ENCODE measurements at regions not wholly inside any gene's neighbourhood (a gene's known extent, or its start where the extent isn't known, plus 50 kb on each side); places are given as distances from the start of the nearest gene placed in this dataset.
"Not testable (repeated sequence)": the region's sequence is repeated elsewhere in the genome, so short reads cannot be mapped to it uniquely, and the experiment has no call there.

DNA sequence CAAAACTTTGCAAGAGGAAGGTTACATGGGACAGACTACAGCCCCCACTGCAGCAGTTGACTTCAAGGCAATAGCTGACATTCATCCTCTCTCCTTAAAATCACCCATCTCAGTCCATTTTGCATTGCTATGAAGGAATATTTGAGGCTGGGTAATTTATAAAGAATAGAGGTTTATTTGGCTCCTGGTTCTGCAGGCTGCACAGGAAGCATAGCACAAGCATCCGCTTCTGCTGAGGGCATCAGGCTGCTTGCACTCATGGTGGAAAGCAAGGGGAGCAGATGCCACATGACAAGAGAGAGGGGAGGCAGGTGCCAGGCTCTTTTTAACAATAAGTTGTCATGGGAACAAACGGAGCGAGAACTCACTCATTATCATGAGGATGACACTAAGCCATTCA is 646.0 kb downstream of the ZEB2 start:
- no peak for DNase-seq (ENCODE audit: low read depth in 2 of 2)

DNA sequence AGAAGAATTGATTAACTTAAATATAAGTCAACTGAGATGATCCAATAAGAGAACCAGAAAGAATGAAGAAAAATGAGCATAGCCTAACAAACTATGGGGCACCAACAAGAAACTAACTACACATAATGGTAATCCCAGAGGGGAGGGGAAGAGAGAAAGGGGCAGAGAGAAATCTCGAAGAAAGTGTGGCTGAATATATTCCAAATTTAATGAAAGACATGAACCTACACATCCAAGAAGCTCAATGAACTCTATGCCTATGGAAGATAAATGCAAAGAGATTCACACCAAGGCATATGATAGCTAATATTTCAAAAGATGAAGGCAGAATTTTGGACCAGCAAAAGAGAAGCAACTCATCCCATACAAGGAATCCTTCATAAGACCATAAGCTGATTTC is 649.2 kb downstream of the ZEB2 start:
- no peak for DNase-seq (ENCODE audit: low read depth in 2 of 2)

DNA sequence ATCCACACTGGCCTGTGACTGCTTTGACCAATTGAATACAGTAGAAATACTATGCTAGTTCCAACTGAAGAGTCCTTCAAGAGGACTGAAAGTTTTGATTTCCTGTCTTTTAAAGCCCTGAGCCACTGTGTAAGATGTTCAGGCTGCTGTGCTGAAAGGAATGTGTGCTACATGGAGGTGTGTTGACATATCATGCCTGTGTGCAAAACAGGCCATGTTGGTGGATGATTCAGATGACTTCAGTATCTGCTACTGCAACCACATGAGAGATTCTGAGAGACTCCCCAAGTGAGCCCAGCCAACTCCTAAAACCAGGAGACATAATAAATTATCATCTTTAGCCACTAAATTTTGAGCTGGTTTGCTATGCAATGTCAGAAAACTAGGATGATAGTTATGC is 662.9 kb downstream of the ZEB2 start:
- no peak for DNase-seq (ENCODE audit: low read depth in 2 of 2)

DNA sequence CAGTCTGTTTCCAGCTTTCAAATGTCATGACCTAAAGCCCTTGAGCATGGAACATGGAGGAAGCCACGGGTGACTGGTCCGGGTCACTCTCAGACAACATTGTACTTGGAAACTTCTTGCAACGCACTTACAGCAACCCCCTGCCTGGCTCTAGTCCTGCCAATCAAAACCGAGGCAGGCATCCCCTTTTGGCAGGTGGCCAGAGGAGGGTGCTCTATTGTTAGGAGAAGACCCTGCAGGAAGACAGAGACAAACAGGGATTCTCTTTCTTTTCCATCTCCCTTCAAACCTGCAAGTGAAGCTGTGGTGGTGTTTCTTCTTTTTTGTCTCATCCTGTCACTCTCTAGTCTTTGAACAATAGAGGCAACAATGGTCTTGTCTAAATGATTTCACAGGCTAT is 667.2 kb downstream of the ZEB2 start:
- no peak for DNase-seq (ENCODE audit: low read depth in 2 of 2)

DNA sequence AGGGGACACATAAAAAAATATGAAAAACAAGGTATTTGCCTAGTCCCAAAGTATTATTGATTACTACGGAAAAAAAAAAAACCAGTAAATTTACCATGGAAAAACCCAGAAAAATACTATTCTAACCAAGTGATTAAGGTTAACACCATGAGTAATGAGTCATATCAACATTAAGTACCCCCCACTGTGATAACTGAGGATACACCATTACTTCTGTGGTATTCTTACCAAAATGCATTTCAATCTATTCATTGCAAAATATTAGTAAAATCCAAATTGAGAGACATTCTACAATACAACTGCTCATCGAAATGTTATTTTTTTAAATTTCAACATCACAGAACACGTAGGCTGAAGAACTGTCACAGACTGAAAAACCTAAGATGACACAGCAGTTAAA is 669.8 kb downstream of the ZEB2 start:
- DNase-seq (ENCODE audit: low read depth in 2 of 2) = no peak

DNA sequence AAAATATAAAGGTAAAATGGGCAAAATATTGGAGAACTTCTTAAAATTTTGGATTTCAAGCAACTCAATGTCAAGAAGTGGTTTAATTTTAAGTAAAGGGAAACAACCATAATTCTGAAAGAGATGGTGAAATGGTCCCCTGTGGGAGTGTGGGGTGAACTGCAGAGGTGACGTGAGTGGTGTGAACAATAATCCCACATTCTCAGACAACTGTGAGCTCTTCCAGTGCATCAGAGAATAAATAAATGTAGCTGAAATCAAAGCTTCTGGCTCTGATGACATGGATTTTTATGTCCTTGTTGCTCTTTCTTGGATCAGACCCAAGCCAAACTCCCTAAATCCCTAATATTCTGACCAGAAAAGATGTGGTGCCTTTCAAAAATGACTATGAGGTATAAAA is 672.7 kb downstream of the ZEB2 start:
- DNase-seq (ENCODE audit: low read depth in 2 of 2) = no peak

DNA sequence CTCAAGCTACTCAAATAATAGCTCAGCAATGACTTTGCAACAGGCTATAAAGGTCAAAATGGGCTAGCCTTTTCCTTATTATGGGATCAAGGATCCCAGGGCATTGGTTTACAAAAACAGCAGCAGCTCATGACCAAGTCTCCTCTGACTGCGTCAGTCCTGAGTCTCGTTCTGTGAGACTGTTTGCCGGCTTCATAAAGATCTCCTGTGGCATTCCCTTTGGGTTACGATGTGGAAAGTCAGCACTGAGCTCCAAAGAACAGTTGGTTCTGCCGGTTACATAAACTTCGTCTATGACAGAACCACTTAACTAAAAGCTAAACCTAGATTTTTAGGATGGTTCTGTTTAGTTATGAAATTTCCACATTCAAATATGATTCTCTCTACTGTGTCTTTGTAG is 674.9 kb downstream of the ZEB2 start:
- no peak for DNase-seq (ENCODE audit: low read depth in 2 of 2)

DNA sequence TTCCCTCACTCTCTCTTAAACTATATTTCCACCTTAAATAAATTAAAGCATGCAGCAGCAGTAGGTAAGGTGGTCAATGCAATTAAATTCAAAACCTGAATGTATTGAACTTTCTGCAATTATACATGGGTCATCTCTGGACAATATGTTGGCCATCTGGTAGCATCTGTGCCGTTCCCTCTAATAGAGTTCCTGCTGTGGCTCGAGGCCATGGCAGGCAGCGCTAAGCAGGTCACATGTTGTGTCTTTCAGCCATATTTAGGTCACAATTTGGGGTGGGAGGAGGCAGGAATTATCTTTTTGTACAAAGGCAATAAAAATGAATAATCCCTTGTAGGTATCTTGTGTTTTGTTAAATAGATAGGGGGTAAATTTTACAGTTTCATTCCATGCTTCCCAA is 676.2 kb downstream of the ZEB2 start:
- no peak for DNase-seq (ENCODE audit: low read depth in 2 of 2)

DNA sequence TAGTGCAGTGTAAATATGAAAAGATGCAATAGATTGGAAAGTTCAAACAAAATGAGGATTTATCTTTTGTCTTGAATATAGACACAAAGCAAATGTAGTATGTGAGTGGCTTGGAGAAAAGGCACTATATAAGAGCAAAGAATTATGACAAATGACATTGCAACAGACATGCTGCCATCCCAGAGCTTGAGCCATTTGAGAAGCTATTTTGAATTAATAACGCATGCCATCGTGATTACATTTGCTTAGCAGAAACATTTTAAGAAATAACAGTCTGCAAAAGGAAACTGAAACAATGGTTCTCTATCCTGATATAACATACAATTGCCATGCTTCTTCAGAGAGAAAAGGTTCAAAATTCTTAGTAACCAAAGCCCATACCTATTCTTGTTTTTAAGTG is 677.1 kb downstream of the ZEB2 start:
- no peak for DNase-seq (ENCODE audit: low read depth in 2 of 2)

DNA sequence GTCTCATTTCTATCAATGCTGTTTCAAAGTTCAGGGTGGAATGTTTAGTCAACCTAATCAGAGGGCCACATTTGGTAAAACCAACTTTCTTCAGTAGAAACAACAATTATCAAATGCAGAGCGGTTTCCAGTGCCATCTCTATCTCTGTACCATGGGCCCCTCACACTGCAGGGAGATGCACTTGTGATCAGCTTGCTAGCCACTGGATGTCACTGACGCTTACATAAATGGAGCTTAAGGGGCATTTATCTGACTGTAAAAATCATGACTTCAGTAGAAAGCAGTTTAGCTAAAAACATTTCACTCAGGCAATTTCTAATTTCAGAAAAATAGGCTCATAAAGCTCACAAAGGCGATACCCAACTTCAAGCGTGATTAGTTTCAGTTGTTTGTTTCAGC is 678.0 kb downstream of the ZEB2 start:
- no peak for DNase-seq (ENCODE audit: low read depth in 2 of 2)

DNA sequence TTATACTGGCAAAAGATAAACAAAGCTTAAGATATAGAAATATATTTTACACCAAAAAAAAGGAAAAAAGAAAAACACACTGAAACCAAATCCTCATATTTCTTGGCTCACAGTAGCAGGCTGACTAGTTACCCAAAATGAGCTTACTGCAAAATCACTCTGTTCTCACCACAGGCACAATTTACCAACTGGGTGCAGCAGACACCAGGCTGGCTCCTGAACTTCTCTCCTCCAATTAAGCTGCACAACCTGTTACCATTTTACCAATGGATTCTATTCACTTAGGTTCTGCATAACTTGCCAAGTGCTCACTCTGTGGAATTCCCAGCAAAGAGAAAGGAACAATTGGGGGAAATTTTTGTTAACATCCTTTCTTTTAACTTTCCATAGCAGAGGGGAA is 679.3 kb downstream of the ZEB2 start:
- no peak for DNase-seq (ENCODE audit: low read depth in 2 of 2)

DNA sequence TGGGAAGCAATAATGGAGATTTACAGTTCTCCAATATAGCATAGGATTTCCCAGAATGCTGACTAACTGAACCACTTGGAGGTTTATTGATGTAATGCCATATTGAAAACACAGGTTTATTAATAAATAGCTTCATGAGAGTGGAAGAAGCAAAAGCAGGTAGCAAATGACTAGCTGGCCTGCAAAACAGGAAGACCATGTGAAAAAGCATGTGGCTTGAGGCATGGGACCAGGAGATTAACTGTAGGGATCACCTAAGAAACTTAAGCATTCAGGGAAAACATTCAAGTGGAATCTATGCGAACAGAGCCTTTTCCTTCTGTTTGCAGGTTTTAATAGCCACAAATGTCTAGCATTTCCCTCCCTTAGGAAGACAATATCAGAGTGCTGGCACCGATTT is 679.7 kb downstream of the ZEB2 start:
- no peak for DNase-seq (ENCODE audit: low read depth in 2 of 2)

DNA sequence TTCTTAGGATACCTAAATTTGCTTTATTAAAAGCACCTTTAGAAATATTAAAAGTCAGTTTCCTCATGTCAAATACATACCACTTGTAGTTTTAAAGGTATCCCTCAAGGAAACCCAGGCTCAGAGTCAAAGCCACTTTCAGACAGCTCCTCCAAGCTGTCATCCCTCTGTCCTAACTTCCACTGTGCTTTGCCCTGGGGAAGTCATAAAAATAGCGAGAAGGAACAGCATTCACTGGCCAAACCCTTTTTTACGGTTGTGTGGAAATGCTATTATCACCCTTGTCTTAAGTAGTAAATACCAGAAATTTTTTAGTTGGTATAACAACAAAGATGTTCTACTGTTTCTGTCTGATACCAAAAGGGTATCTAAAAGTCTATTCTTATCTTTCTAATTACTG is 680.5 kb downstream of the ZEB2 start:
- DNase-seq (ENCODE audit: low read depth in 2 of 2) = no peak

DNA sequence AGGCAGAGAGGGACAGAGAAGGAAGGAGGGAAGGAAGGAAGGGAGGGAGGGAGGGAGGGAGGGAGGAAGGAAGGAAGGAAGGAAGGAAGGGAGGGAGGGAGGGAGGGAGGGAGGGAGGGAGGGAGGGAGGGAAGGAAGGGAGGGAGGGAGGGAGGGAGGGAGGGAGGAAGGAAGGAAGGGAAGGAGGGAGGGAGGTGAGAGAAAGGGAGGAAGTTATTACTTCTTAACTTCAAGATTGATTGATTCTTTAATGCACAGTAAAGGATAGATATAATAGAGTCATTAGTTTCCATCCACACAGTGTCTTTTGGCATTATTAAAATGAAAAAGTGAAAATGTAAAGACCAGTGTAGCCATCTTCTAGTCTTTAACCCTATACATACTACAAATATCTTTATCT is 682.9 kb downstream of the ZEB2 start:
- DNase-seq (ENCODE audit: low read depth in 2 of 2) = not testable (repeated sequence)

DNA sequence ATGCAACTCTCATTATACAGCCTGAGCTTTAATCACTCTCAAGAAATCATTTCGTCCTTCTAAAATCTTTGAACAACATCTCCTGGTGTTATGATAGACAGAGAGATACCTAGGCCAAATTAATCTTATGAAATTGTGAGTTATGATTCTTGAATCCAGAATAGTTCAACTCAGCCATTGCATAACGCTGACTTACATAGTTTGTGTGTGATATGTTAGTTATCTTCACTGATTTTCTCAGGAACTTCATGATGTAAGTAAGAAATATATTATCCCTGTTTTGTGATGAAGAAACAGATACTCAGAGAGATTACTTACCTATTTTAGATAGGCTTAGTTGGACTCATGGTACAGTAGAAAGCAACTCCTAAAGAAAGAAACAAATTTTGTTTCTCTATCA is 684.4 kb downstream of the ZEB2 start:
- DNase-seq (ENCODE audit: low read depth in 2 of 2) = no peak

DNA sequence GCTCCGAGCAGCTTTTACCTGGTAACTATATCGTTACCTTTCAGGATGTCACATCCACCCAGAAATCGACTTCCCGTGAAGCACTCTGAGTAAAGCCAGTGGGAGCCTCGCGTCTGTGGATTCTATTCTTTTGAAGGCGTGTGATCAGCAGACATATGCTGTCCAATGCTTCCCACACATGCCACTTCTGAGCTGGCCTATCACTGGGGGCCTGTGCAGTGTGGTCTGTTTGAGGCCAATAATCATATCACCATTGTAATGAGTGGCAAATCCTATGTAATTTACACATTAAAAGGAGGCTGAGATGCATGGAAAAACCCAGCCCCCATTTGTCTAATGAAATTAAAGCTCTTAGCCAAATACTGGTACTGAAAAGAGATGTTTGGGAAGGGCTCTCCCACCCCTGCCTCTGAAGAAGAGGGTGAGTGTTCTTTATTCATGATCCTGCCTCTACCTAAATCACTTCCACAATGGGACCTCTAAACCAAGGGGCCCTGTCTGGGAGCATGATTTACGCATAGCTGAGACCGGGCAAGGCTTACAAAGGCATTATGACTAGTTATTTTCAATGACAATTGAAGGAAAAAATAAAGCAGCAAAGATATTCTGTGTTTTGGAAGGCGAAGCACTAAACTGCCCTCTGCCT is 686.8 kb downstream of the ZEB2 start:
- DNase-seq (ENCODE audit: low read depth in 2 of 2) = no peak

DNA sequence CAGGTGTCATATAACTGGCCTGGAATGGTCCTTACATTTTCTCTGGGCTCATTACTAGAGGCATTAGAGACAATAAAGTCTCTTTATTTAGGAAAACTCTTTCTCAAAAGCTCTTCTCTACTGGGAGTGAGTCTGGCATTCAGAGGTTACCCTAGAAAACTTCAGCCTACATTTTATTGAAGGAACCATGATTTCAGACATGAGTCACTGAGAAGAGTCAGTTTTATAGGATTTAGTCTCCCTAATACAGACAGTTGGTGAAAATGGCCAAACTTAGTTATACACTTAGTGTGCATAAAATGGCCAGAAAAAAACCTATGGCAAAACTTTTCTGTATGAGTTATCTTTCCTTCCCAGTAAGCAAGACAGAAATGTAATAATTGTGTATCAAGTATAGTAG is 689.4 kb downstream of the ZEB2 start:
- no peak for DNase-seq (ENCODE audit: low read depth in 2 of 2)

DNA sequence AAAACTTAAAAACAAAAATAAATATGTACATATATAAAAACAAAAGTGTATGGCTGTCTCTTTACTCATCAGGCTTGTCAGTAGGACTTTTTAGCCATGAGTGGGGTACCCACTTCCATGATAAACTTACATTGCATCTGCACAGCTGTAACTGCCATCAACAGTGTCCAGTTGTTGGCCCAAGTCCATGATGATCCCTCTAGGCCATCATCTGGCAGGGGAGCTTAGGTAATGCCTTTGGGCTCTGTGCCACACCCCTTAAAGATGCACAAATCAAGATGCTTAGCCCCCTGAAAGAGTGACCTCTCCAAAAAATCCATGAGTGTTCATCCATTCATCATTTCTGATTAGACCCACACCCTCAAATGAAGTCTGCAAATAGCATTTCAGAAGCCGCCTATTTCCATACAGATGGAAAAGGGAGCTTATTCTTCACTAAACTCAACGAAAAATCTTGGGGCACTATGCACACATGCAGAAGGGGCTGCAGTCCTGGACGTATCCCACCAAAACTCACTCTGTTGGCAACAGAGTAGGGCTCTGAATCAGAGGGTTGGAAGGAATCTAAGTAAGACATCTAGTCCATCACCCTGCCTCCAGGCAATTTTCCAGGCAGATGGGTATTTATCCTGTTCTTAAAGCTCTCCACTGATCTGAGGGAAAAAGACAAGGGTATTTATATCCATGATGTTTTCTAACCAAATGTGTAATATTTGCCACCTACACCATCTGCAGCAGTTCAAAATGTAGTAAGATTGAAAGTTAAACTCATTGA is 691.0 kb downstream of the ZEB2 start:
- no peak for DNase-seq (ENCODE audit: low read depth in 2 of 2)

DNA sequence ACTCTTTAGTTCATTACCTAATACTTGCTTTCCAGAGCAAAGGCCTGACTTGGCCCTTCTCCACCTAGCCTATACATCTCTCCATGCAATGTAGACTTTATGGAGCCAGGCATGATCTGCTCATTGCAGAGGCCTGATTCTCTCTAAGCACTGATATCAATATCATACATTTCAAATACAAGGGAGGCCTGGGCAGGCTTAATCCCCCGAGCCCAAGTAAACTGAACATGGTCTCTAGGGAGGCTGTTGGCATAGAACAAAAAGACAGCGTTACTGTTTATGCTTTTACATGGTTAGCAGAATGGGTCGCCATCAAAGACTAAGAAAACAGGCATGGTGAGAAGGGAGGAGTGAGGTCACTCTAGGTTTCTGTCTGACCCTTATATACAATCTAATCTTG is 695.1 kb downstream of the ZEB2 start:
- no peak for DNase-seq (ENCODE audit: low read depth in 2 of 2)

DNA sequence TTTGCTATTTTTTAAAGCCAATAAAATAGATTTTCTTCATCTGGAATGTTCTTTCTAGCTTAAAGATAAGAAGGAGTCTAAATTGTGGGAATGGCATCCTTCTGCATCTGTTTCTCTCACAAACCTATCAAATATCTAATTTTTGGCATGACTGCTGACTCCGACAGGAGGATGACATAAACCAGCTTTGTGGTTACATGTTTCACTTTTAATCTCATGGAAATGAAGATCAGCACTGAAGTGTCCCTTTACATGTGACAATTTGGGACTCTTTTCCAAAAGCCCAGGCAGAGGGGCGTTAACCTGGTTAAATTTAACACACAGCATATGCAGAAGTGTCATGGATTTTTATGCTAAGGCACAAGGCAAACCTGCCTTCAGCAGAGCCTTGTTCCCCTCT is 694.7 kb downstream of the ARHGAP15 start:
- no peak for DNase-seq (ENCODE audit: low read depth in 2 of 2)

DNA sequence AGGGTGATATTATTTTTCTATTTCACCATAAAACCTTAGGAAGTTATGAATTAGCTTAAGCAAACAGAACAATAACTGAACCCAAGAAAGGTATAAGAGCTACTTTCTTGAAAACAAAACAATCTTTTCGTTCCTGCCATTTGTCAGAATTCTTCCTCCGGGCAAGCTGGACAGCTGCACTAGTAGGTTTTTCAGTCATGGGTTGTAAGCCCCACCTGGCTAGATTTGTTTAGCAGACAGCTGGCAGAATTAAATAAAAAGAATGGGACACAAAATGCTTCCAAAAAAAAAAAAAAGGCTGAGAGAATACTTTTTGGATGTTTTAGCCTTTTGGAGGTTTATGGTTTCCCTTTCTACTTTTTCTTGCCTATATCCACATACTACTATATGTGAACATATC is 694.1 kb downstream of the ARHGAP15 start:
- no peak for DNase-seq (ENCODE audit: low read depth in 2 of 2)

DNA sequence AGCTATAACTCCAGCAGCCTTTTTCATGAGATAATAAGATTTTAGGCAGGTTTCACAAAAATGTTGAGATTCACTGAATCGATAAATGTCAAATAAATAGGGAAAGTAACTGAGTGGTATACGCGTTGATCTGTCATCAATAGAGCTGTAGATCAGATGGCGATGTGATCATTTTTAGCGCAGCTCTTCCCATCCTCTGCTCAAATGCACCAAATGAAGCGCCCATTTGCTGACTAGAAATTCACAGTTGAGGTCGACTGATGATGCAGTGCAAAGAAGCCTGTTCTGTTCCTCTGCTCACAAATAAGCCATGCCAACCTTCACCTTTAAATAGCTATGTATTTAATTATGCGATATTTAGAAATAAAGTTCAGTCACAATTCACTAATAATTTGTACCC is 693.5 kb downstream of the ARHGAP15 start:
- no peak for DNase-seq (ENCODE audit: low read depth in 2 of 2)

DNA sequence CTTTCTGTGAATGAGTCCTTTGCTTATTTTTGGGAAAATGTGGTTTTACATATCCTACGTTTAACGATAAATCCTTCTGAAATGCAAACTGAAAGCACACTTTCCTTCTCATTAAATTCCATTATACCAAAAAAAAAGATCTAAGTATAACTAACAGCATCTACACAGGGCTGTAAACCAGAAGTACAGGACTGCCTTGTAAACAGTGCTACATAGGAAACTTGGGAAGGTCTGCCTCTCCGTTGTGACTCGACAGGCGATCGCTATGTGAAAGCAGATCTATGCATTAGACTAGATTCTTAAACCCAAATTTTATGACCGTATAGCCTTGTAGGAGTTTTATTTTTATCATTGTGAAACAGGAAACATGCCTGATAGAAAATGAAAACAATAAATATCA is 690.5 kb downstream of the ARHGAP15 start:
- DNase-seq (ENCODE audit: low read depth in 2 of 2) = no peak

DNA sequence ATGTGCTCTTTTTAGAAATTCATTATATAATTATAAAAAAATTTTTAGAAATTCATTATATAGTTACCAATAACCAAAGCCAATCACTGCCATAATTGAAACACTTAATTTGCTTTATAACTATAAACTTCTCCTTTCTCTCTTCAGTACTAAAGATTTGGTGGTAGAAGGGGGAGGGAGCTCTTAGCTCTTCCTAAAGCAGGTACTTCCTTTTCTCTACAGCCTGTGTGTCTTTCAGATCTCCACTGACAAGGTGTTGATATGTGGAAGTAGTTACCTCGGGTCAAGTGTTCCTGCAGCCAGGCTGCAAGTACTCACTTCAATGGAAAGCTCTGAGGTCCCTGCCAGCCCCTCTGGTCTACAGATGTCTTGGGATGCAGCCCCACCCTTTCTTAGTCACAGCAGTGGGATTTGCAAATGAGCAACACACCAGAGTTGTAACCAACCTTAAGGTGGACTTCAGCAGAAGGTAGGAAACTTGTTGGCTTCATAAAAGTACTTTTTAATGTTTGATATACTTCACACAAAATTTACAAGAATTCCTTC is 690.0 kb downstream of the ARHGAP15 start:
- DNase-seq (ENCODE audit: low read depth in 2 of 2) = no peak
